NCI-H2107 treated with DMSO at 0.1 percent for 48 hours (cell line): ENCODE measurements at regions not wholly inside any gene's neighbourhood (a gene's known extent, or its start where the extent isn't known, plus 50 kb on each side); places are given as distances from the start of the nearest gene placed in this dataset.
"Not testable (repeated sequence)": the region's sequence is repeated elsewhere in the genome, so short reads cannot be mapped to it uniquely, and the experiment has no call there.

Source experiments
- DNase-seq: peaks from one replicate; lab custom pipeline; 2025; ENCODE audit not compliant: unreplicated experiment; lab: John Stamatoyannopoulos, UW

DNA sequence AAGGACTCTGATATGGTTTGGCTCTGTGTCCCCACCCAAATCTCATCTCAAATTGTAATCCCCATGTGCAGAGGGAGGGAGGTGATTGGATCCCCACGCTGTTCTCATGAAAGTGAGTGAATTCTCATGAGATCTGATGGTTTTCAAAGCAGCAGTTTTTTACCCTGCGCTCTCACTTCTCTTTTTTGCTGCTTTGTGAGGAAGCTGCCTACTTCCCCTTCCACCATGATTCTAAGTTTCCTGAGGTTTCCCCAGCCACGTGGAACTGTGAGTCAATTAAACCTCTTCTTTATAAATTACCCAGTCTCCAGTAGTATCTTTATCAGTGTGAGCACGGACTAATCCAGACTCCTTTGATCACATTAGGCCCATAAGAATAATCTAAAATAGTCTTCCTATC, 719.7 kb upstream of the CDH8 start:
- DNase-seq: no peak

DNA sequence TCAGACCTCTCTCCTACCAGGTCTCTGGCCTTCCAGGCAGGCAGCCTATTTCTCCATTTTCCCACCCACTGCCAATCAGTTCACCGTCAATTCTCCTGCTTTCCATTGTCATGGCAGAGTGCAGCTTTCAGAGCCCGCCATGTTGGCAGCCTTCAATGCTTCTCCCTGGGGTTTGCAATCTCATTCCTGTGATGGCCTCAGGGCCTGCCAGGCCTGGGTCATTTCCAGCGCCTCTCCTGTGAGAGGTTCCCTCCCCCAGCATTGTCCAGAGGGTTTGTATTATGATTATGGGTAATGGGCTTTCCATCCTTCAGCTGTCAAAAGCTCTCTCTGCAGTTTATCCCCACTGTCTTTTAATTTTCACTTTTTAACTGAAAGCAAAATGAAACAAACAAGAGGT, 716.6 kb upstream of the CDH8 start:
- no peak for DNase-seq

DNA sequence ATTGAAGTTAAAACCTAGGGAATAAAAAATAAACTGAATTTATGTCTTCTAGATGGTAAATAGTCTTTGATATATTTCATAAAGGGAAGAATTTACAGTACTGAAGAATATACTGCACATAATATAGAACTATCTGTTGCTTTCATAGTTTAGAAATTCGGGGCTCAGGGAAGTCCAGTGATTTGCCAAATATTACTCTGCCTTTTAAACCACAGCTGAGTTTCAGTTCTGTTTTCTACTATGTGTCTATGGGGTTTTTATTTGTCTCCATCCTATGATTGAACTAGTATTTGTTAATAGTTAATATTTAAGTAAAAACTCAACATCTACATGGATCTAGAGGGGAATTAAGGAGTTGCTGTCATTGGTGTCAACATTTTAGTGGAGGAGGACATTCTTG, 715.0 kb upstream of the CDH8 start:
- DNase-seq: no peak

DNA sequence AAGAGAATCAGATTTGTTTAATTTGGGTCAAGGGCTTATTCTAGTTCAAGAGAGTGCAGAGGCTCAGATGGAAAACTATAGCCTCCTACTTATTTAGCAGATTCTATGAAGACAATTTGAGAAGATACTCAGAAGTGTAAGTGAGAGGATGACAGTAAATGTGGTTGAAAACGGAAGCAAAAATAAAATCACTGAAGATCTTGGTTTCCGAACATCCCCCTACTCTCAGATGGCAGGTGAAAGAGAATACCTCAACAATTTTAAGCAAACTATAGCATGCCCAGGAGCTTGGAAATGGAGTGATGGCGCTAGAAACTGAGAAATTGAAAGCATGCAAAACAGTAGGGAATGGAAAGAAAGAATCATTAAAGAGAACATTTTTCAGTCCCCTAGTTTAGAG, 705.5 kb upstream of the CDH8 start:
- no peak for DNase-seq

DNA sequence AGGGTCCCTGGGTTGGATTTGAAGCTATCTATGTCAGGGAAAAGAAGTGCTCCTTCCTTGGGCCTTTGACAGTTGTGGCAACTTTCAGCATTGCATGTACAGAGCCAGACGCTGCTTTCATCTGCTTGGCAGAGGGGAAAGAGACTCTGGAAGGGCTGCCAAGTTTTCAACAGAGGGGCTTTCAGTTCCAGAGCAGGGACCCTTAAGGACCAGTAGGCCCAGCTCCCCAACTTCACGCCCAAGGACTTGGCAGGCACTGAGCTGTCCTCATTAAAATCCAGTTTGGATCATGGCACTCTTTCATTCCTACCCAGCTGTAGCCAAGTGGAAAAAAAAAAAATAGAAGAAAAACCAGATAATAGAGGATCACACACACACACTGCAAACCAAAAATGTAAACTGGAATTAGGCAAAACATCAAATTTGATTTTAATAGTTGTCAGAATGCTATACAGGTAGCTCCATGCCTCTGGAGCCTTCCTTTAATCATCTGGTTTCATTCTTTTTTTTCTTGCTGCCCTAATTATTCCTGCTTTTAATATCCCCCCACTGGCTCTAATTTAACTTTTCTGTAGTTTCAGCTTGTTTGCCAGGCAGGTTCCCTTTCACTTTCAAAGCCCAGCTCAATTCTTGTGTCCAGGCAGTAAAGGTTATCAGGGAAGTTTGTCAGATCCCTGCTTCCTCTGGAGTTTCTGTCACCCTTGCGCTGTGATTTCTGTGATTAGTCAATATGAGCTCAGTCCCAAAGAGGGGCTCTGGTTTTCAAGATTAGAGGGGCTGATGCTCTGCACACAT, 702.6 kb upstream of the CDH8 start:
- DNase-seq: no peak

DNA sequence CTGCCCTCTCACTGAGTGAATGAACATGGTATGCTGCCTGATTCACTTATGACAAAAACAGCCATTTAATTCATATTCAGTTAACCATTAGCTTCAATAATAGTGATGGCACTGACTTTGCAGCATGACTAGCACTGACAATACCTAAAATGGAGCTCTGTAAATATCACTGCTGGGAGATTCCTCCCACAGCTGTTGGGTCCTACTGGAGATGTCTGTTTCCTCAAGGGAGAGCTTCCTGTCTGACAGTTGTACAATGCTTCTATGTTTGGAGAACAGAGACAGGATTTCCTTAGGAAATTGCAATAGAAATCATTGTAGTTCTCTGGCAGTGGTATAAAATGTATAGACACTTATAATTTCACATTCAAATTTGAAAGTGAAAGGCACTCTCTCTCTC, 695.9 kb upstream of the CDH8 start:
- no peak for DNase-seq

DNA sequence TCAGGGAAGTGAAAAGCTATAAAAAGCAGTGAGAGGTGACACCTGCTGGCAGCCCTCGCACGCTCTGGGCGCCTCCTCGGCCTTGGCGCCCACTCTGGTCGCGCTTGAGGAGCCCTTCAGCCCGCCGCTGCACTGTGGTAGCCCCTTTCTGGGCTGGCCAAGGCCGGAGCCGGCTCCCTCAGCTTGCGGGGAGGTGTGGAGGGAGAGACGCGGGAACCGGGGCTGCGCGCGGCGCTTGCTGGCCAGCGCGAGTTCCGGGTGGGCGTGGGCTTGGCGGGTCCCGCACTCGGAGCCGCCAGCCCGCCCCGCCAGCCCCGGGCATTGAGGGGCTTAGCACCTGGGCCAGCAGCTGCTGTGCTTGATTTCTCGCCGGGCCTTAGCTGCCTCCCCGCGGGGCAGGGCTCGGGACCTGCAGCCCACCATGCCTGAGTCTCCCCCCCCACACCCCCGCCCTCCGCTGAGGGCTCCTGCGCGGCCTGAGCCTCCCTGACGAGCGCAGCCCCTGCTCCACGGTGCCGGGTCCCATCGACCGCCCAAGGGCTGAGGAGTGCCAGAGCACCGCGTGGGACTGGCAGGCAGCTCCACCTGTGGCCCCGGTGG, 688.5 kb upstream of the CDH8 start:
- not testable (repeated sequence) for DNase-seq

DNA sequence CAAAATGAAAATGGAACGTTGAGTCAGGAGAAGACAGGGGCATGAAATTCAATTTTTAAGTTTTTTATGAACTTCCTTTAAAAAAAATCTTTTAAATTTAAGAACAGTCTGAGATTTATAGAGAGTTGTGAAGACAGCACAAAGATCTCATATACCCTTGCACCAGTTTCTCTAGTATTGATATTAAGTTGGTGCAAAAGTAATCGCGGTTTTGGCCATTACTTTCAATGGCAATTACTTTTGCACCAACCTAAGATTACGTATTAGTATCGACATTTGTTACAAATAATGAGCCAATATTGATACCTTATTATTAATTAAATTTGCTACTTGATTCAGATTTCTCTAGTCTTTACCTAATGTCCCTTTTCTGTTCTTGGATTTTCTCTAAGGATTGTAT, 684.4 kb upstream of the CDH8 start:
- DNase-seq: no peak

DNA sequence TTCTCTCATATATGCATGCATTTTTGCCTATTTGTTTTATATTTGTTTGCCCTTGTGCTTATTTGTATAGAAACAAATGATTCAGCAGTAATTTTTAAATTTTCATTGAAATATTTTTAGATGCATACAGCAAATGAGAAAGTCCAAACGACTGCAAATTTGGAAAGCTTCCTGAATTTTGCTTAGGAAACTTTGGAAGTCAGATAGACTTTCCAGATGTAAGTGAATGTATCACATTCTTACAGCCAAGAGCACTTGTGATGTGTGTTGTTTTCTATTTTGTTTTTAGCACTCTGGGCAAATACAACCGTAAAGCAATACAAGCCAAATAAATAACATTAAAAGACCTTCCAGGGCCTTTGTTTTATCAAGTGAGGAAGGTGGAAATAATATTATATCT, 680.8 kb upstream of the CDH8 start:
- DNase-seq: no peak

DNA sequence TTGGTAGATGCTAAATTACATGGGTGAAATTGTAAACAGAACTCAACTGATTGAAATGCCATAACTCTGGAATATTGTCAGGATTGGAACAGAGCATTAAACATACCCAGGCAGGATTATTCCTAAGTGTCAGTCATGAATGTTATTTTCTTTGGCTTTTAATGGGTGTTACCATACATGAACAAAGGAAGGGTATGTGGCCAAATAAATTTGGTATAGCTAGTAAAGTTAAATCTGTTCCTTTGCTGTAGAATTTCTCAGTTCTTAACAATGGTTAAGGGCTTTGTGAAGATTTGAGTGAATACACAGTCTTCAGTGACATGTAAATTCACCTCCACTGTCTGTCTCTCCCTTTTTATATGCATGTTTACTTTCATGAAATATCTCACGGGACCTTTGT, 679.5 kb upstream of the CDH8 start:
- no peak for DNase-seq

DNA sequence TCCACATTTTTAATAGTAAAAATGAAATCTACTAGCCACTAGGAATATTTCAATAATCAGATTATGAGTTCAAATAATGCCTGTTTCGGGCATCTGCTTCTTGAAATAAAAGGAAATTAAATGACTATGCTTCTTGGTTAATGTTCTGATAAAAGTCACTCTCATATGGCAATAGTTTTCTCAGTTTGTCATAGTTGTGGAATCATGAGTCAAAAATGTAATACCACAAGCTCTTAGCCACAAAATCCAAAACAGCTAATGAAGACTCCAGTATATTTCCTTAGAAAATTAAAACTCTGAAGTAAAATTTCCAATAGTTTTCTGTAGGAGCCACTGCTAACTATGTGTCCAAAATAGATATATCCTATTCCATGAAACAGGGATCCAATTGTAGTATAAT, 676.3 kb upstream of the CDH8 start:
- no peak for DNase-seq

DNA sequence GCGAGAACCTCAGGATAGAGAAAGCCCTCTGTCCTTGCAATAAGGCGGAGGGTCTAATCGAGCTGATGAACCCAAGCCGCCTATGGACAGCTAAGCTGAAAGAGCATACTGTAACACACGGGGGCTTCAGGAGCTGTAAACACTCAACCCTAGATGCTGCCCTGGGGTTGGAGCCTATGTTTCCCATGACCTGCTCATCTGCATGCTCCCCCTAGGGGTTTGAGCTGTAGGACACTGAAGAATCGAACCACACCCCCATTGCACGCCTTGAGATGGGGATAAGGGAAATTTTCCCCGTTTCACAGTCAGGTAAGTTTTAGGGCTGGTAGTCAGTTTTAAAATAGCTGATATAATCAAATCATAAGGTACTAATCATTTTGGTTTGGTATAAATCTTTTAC, 675.6 kb upstream of the CDH8 start:
- DNase-seq: no peak

DNA sequence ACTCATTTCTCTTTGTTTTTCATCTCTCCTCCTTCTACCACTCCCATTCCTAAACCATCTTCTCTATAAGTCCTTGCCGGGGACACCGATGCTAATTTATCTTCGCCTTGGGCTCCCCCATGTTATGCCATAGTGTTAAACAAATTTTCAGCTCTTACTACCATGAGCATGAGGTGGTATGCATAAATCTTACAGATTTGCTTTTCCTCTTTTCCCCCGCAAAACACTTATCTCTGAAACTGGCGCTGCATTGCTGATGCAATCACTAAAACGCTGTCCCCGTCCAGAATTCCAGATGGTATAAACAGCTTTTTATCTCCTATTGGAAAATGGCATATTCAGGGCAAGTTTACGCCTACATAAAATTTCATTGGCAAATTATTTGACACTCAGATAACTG, 673.6 kb upstream of the CDH8 start:
- DNase-seq: no peak

DNA sequence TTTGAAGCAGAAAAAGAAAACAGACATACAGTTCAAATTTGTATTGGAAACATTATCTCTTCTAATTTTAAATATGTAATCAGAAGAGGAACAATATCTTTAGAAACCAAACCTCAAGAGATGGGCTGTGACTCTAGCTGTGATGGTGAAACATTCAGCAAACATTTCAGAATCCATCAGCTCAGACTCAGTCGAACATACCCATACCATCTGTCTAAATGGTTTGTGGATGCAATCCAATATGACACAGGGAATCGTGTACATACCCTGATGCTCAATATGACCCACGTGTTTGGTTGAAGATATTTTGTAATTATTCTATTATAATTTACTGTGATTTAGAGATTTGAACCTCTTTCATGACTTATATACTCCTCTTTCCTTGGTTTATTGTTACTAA, 665.2 kb upstream of the CDH8 start:
- DNase-seq: no peak

DNA sequence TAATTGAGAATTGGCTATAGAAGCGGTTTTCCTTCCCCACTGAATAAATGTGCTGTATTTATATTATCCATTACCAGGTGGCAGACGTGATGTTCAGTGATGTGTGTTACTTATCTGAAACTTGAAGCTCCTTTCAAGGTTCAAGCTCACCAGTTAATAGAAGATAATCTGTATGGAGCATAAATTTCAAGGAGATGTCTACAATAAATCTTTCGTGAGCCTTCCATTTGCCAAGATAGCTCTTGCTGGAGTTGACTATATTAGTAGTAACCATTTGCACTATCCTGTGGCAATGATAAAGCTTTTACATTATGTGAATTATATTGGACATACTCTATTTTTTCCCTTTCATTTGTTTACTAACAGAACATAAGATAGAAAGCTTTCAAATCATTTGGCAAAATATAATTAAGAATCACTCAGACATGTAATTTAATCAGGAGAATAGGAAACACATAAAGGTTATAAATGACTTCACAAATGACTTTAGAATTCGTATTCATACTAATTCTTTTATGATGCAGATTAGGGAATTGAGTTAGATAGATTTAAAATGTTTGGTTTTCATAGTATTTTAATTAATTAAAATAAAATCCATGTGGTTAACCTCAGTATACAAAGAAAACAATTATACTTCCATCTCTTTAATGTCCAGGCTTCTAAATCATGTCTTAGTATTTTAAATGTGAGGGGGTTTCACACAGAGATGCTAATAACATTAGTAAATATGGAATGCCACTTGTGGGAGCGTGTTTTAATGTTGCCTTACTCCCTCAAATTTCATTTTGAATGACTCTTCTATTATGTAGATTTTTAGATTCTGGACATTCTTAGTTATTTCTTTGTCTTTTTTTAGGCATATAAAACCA, 664.4 kb upstream of the CDH8 start:
- no peak for DNase-seq

DNA sequence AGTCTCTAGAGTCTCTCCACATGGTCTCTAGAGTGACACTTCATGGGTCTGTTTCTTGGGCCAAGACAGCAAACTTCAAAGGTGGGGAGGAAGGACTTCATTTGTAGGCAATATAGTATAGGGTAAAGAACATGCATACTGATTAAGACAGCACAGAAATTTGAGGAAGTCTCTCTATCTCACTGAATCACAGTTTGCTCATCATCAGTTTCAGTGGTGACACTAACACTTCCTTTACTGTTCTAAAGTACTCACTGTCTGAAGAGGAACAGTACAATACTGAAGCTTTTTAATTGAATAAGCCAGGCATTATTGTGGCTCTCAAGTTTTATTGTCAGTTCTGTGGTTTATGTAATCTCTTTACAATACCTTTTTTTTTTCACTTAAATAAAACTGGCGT, 656.4 kb upstream of the CDH8 start:
- DNase-seq: no peak

DNA sequence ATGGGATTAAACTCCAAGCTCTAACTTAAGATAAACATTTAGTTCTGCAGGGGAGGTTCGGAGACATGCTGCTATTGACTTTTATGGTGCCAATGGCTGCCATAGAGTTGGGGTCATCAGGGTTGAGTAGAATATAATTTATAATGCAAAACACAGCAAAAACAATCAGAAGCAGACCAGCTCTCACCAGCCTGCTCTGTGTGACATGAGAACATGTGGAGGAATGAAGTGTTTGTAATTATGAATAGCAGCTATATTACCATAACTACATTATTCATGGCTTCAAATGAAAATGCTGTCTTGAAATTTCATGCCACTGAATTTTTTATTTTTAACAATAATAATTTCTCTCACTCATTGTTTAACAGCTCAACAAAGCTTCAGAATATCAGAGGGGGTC, 645.6 kb upstream of the CDH8 start:
- DNase-seq: no peak

DNA sequence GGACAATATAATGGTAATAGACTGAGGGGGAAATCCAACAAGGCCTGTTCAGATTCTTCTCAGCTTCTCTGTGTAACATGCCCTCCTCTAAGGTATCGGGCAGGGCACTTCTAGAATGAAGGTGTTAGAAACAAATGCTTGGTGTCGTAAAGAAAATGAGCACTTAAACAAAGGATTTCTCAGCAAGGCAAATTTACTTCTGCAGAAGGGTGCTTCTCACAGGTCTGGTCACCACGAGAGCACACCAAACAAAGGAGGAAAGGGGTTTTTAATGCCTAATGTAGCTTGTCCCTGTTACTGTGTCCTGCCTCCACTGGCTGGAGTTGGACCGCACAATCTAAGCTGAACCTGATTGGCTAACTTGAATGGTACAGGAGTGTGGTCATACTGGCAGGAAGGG, 642.6 kb upstream of the CDH8 start:
- no peak for DNase-seq

DNA sequence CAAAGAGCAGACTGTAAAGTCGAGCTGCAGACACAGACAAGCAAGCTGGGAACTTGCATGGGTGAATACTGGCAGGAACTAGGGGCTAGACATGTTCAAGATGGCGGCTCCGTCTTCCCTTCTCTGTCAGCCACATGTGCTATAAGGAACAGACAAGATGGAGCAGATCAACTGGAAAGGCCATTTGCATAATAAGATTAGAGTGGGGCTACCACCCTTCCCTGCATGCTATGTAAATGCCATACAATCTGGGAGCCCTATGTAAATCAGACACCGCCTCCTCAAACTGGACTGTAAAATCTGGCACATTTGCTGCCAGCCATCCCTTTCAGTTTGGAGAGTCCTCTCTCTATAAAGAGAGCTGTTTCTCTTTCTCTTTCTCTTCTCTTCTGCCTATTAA, 640.1 kb upstream of the CDH8 start:
- no peak for DNase-seq

DNA sequence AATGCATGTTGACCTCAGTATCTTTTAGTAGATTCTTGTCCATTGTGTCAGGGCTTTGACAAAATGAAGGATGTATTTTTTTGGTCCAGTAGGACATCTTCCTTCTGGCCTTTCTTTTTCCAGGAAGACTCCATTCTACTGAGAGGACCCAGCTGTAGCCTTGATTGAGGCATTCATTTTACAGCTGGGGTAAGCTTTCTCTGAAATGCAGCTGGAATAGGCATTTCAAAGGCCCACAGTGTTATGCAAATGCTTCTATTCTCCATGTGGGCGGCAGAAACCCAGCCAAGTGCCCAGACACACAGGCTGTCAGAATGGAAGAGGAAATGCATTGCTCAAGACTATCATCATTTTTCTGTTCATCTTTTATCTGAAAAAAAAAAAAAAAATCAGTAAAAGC, 629.0 kb upstream of the CDH8 start:
- no peak for DNase-seq

DNA sequence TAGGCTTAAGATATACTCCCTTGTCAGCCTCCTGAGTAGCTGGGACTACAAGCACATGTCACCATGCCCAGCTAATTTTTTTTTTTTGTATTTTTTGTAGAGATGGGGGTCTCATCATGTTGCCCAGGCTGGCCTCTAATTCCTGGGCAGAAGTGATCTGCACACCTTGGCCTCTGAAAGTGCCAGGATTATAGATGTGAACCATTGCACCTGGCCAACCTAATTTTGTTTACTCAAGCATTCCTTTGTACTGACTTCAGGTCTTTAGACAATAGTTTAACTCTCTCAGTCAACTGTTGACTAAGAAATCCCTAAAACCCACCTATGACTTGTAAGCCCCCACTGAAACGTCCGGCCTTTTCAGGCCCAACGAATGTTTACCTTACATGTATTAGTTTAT, 628.3 kb upstream of the CDH8 start:
- DNase-seq: no peak

DNA sequence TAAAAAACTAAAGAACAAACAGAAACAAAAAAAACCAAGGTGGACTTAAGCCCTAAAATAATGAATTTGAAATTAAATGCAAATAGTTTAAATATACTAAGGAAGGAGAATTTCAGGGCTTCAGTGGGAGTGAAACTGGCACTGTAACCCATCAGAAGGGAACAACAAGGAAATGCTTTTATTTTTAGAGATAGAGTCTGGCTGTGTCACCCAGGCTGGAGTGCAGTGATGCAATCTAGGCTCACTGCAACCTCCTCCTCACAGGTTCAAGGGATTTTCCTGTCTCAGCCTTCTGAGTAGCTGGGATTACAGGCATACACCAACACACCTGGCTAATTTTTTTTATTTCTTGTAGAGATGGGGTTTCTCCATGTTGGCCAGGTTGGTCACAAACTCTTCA, 625.2 kb upstream of the CDH8 start:
- DNase-seq: no peak
